ENCODE measurements at regions not wholly inside any gene's neighbourhood (a gene's known extent, or its start where the extent isn't known, plus 50 kb on each side); places are given as distances from the start of the nearest gene placed in this dataset.
"Not testable (repeated sequence)": the region's sequence is repeated elsewhere in the genome, so short reads cannot be mapped to it uniquely, and the experiment has no call there.

DNA sequence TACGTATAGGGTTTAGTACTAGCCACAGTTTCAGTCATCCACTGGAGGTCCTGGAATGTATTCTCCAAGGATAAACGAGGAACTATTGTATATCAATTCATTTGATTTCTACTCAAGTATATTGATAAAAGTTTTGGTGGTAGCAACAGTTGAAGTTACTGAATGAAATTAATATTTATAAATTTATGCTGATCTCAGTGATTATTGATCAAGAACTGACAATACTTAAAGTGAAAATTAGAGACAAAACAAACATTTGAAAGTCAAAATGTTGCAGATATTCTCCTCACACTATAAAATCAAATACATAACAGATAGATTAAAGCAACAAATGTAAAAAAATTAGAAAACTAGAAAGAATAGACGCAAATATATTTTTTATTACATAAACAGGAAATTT lies 150.9 kb upstream of the SLC35G4 start:
- TF ChIP-seq, protein P1, sequence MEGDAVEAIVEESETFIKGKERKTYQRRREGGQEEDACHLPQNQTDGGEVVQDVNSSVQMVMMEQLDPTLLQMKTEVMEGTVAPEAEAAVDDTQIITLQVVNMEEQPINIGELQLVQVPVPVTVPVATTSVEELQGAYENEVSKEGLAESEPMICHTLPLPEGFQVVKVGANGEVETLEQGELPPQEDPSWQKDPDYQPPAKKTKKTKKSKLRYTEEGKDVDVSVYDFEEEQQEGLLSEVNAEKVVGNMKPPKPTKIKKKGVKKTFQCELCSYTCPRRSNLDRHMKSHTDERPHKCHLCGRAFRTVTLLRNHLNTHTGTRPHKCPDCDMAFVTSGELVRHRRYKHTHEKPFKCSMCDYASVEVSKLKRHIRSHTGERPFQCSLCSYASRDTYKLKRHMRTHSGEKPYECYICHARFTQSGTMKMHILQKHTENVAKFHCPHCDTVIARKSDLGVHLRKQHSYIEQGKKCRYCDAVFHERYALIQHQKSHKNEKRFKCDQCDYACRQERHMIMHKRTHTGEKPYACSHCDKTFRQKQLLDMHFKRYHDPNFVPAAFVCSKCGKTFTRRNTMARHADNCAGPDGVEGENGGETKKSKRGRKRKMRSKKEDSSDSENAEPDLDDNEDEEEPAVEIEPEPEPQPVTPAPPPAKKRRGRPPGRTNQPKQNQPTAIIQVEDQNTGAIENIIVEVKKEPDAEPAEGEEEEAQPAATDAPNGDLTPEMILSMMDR (IDR thresholded peaks at IDR 0.05; ENCODE audit: control extremely low read depth, extremely low read depth) = no peak
- H3K9me3 ChIP-seq (ENCODE audit: control insufficient read depth in 4 of 4, insufficient read depth in 3 of 4, low read length in 3 of 4) = no peaks in the 10 kb centered on the region
- H3K27ac ChIP-seq (ENCODE audit: low read depth in 1 of 2, low read length in 1 of 2) = no peak overlapping the region
- H3K27me3 ChIP-seq (ENCODE audit: control insufficient read depth in 3 of 3, insufficient read depth in 3 of 3, low read length in 2 of 3) = no peaks in the 10 kb centered on the region
- no peaks in the 10 kb centered on the region for H3K36me3 ChIP-seq (ENCODE audit: control insufficient read depth in 4 of 4, insufficient read depth in 4 of 4, low read length in 4 of 4)
- H3K9ac ChIP-seq (ENCODE audit: insufficient read depth in 1 of 2, low read length in 2 of 2) = no peak overlapping the region
- H3K4me3 ChIP-seq = no peak overlapping the region
- 86 to 91% methylated on average over 3 of the region's 3 CpGs for WGBS, 2 donors
- no peak for ATAC-seq (ENCODE audit: insufficient read depth, low FRiP score)
- DNase-seq = no peak
- H3K4me1 ChIP-seq (ENCODE audit: control insufficient read depth in 5 of 5, insufficient read depth in 5 of 5, low read length in 5 of 5) = no peaks in the 10 kb centered on the region

DNA sequence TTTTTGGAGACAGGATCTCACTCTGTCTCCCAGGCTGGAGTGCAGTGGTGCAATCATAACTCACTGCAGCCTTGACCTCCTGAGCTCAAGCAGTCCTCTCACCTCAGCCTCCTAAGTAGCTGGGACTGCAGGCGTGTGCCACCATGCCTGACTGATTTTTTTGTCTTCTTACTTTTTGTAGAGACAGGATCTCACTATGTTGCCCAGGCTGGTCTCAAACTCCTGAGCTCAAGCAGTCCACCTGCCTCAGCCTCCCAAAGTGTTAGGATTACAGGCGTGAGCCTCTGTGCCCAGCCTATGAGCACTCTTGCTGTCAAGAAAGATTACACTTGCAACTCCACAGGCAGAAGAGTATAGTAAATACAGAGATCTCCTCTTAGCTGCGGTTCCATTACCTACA lies 151.5 kb upstream of the SLC35G4 start:
- DNase-seq; H3K9me3 ChIP-seq (ENCODE audit: control insufficient read depth in 4 of 4, insufficient read depth in 3 of 4, low read length in 3 of 4); H3K36me3 ChIP-seq (ENCODE audit: control insufficient read depth in 4 of 4, insufficient read depth in 4 of 4, low read length in 4 of 4); H3K27me3 ChIP-seq (ENCODE audit: control insufficient read depth in 3 of 3, insufficient read depth in 3 of 3, low read length in 2 of 3); H3K4me3 ChIP-seq; H3K27ac ChIP-seq (ENCODE audit: low read depth in 1 of 2, low read length in 1 of 2); H3K9ac ChIP-seq (ENCODE audit: insufficient read depth in 1 of 2, low read length in 2 of 2); H3K4me1 ChIP-seq (ENCODE audit: control insufficient read depth in 5 of 5, insufficient read depth in 5 of 5, low read length in 5 of 5); ATAC-seq (ENCODE audit: insufficient read depth, low FRiP score): not testable (repeated sequence)
- WGBS, 2 donors = 81 to 87% methylated on average over 3 of the region's 3 CpGs

DNA sequence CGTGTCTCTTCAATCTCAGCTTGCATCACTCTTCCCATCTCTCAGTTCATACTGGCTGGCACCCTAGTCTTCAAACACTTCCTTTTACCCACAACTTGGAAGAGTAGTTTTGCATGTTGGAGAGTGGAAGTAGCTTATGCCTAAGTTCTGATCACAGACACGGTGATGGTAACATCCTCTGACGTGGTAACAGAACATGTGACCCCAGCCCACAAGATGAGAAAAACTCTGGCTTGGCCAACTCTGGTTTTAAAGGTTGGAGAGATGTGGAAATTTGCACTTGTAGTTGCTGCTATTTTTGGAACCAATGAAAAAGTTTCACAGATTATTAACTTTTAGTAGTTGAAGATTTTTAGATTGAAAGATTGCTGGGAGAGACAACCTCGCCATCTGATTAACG lies 155.4 kb upstream of the SLC35G4 start:
- TF ChIP-seq, protein P1 (IDR thresholded peaks at IDR 0.05; ENCODE audit: control extremely low read depth, extremely low read depth) = no peak
- no peak overlapping the region for H3K4me3 ChIP-seq
- H3K9ac ChIP-seq (ENCODE audit: insufficient read depth in 1 of 2, low read length in 2 of 2) = no peak overlapping the region
- no peaks in the 10 kb centered on the region for H3K36me3 ChIP-seq (ENCODE audit: control insufficient read depth in 4 of 4, insufficient read depth in 4 of 4, low read length in 4 of 4)
- H3K27me3 ChIP-seq (ENCODE audit: control insufficient read depth in 3 of 3, insufficient read depth in 3 of 3, low read length in 2 of 3) = no peaks in the 10 kb centered on the region
- ATAC-seq (ENCODE audit: insufficient read depth, low FRiP score) (no peak), DNase-seq (no peak)
- no peaks in the 10 kb centered on the region for H3K4me1 ChIP-seq (ENCODE audit: control insufficient read depth in 5 of 5, insufficient read depth in 5 of 5, low read length in 5 of 5)
- no peak overlapping the region for H3K27ac ChIP-seq (ENCODE audit: low read depth in 1 of 2, low read length in 1 of 2)
- H3K9me3 ChIP-seq (ENCODE audit: control insufficient read depth in 4 of 4, insufficient read depth in 3 of 4, low read length in 3 of 4) = no peaks in the 10 kb centered on the region
- 67 to 77% methylated on average over 5 of the region's 5 CpGs for WGBS, 2 donors

DNA sequence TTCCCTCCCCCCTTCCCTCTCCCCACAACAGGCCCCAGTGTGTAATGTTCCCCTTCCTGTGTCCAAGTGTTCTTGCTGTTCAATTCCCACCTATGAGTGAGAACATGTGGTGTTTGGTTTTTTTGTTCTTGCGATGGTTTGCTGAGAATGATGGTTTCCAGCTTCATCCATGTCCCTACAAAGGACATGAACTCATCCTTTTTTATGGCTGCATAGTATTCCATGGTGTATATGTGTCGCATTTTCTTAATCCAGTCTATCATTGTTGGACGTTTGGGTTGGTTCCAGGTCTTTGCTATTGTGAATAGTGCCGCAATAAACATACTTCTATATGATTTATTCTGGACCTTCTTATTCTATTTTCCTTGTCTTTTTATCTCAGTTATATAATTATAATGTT lies 165.2 kb upstream of the SLC35G4 start:
- H3K4me3 ChIP-seq; H3K4me1 ChIP-seq (ENCODE audit: control insufficient read depth in 5 of 5, insufficient read depth in 5 of 5, low read length in 5 of 5); H3K27ac ChIP-seq (ENCODE audit: low read depth in 1 of 2, low read length in 1 of 2); H3K9ac ChIP-seq (ENCODE audit: insufficient read depth in 1 of 2, low read length in 2 of 2); ATAC-seq (ENCODE audit: insufficient read depth, low FRiP score); H3K36me3 ChIP-seq (ENCODE audit: control insufficient read depth in 4 of 4, insufficient read depth in 4 of 4, low read length in 4 of 4); H3K27me3 ChIP-seq (ENCODE audit: control insufficient read depth in 3 of 3, insufficient read depth in 3 of 3, low read length in 2 of 3); DNase-seq: not testable (repeated sequence)
- 82 to 98% methylated on average over 4 of the region's 4 CpGs for WGBS, 2 donors
- H3K9me3 ChIP-seq (ENCODE audit: control insufficient read depth in 4 of 4, insufficient read depth in 3 of 4, low read length in 3 of 4) = peaks cover 0 to 10% (median 0%) of the 10 kb centered on the region in 4 donors

DNA sequence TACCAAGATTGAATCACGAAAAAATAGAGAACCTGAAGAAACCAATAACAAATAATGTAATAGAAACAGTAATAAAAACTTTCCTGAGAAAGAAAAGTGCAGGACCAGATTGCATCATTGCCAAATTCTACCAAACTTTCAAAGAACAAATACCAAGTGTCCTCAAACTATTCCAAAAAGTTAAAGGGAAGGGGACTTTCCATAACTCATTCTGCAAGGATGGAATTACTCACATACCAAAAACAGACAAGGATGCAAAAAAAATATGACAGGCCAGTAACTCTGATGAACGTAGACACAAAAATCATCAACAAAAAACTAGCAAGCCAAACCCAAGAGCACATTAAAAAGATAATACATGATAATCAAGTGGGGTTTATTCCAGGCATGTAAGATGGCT lies 172.3 kb upstream of the SLC35G4 start:
- no peaks in the 10 kb centered on the region for H3K4me1 ChIP-seq (ENCODE audit: control insufficient read depth in 5 of 5, insufficient read depth in 5 of 5, low read length in 5 of 5)
- no peak overlapping the region for H3K9ac ChIP-seq (ENCODE audit: insufficient read depth in 1 of 2, low read length in 2 of 2)
- 55 to 75% methylated on average over 2 of the region's 2 CpGs for WGBS, 2 donors
- no peak overlapping the region for H3K27ac ChIP-seq (ENCODE audit: low read depth in 1 of 2, low read length in 1 of 2)
- no peaks in the 10 kb centered on the region for H3K36me3 ChIP-seq (ENCODE audit: control insufficient read depth in 4 of 4, insufficient read depth in 4 of 4, low read length in 4 of 4)
- DNase-seq (no peak), ATAC-seq (ENCODE audit: insufficient read depth, low FRiP score) (no peak)
- TF ChIP-seq, protein P1 (IDR thresholded peaks at IDR 0.05; ENCODE audit: control extremely low read depth, extremely low read depth) = no peak
- no peaks in the 10 kb centered on the region for H3K27me3 ChIP-seq (ENCODE audit: control insufficient read depth in 3 of 3, insufficient read depth in 3 of 3, low read length in 2 of 3)
- peaks cover 0 to 5% (median 2%) of the 10 kb centered on the region in 4 donors for H3K9me3 ChIP-seq (ENCODE audit: control insufficient read depth in 4 of 4, insufficient read depth in 3 of 4, low read length in 3 of 4)
- H3K4me3 ChIP-seq = no peak overlapping the region
